ENCODE measurements at regions not wholly inside any gene's neighbourhood (a gene's known extent, or its start where the extent isn't known, plus 50 kb on each side); places are given as distances from the start of the nearest gene placed in this dataset.

- Histone ChIP-seq H3K36me3 (no peaks in the 10 kb centered on the region), H3K27ac (no peak overlapping the region), H3K27me3 (no peaks in the 10 kb centered on the region), H3K4me3 (no peak overlapping the region), H3K4me1 (no peaks in the 10 kb centered on the region), H3K9me3 (no peaks in the 10 kb centered on the region)
- no peak for ATAC-seq
- intact Hi-C loops (cut with DNase I), result no loop called here
- DNase-seq, result no peak
- no peak for FAIRE-seq
- WGBS, 2 donors, result 65 to 71% methylated on average over 2 of the region's 2 CpGs
- no peak for TF ChIP-seq CTCF (IDR thresholded peaks at IDR 0.05)
Observed at GRCh38 chr5:57402348-57402747, 80.3 kb downstream of the ACTBL2 start.

GRCh38 chr5:57398413-57399093 is 84.1 kb downstream of the ACTBL2 start:
- WGBS, 2 donors, result 85 to 86% methylated on average over 10 of the region's 10 CpGs
- ATAC-seq, result no peak

GRCh38 chr5:57396701-57397100 is 85.9 kb downstream of the ACTBL2 start:
- H3K4me3 ChIP-seq, result no peak overlapping the region
- FAIRE-seq (no peak), ATAC-seq (no peak), DNase-seq (no peak)
- no peaks in the 10 kb centered on the region for H3K27me3 ChIP-seq
- no peaks in the 10 kb centered on the region for H3K36me3 ChIP-seq
- TF ChIP-seq CTCF (IDR thresholded peaks at IDR 0.05), result no peak
- H3K27ac ChIP-seq, result no peak overlapping the region
- H3K4me1 ChIP-seq, result no peaks in the 10 kb centered on the region
- WGBS, 2 donors, result 82 to 84% methylated on average over 3 of the region's 3 CpGs
- intact Hi-C loops (cut with DNase I), result no loop called here
- H3K9me3 ChIP-seq, result no peaks in the 10 kb centered on the region

More at GRCh38 chr5:57398413-57399093, 84.1 kb downstream of the ACTBL2 start:
- no peaks in the 10 kb centered on the region for H3K9me3 ChIP-seq
- no peaks in the 10 kb centered on the region for H3K36me3 ChIP-seq
- FAIRE-seq (no peak), DNase-seq (no peak)
- no peak overlapping the region for H3K27ac ChIP-seq
- H3K4me3 ChIP-seq, result no peak overlapping the region
- intact Hi-C loops (cut with DNase I), result no loop called here
- H3K4me1 ChIP-seq, result no peaks in the 10 kb centered on the region
- TF ChIP-seq CTCF (IDR thresholded peaks at IDR 0.05), result no peak
- no peaks in the 10 kb centered on the region for H3K27me3 ChIP-seq

- Histone ChIP-seq H3K27me3 (no peaks in the 10 kb centered on the region), H3K4me1 (no peaks in the 10 kb centered on the region), H3K9me3 (no peaks in the 10 kb centered on the region), H3K27ac (no peak overlapping the region), H3K4me3 (no peak overlapping the region), H3K36me3 (no peaks in the 10 kb centered on the region)
- no peak for FAIRE-seq
- no peak for TF ChIP-seq CTCF (IDR thresholded peaks at IDR 0.05)
- no peak for DNase-seq
- 83 to 89% methylated on average over 5 of the region's 5 CpGs for WGBS, 2 donors
- intact Hi-C loops (cut with DNase I), result no loop called here
- no peak for ATAC-seq
Observed at GRCh38 chr5:57394421-57395210, 88.0 kb downstream of the ACTBL2 start.

GRCh38 chr5:57386958-57387357 is 95.7 kb downstream of the ACTBL2 start:
- no peak for ATAC-seq
- Histone ChIP-seq H3K9me3 (no peaks in the 10 kb centered on the region), H3K4me3 (no peak overlapping the region), H3K4me1 (no peaks in the 10 kb centered on the region), H3K27me3 (no peaks in the 10 kb centered on the region), H3K36me3 (no peaks in the 10 kb centered on the region), H3K27ac (no peak overlapping the region)
- FAIRE-seq, result no peak
- TF ChIP-seq CTCF (IDR thresholded peaks at IDR 0.05), result no peak
- intact Hi-C loops (cut with DNase I), result no loop called here
- WGBS, 2 donors, result 66 to 80% methylated on average over 2 of the region's 2 CpGs
- no peak for DNase-seq

Measured in pancreas (tissue), 10 donors.